ENCODE measurements at regions not wholly inside any gene's neighbourhood (a gene's known extent, or its start where the extent isn't known, plus 50 kb on each side); places are given as distances from the start of the nearest gene placed in this dataset.

GRCh38 chr5:74360535-74361210, 279.9 kb downstream of the ENC1 start:
- CTCF ChIA-PET (ENCODE audit: partially characterized antibody), result no interaction called here
- POLR2A ChIA-PET (ENCODE audit: partially characterized antibody), result no interaction called here
- H3K27me3 Mint-ChIP-seq, result peaks cover 1 to 2% of the 10 kb centered on the region in 2 donors

GRCh38 chr5:74357827-74358226, 282.7 kb downstream of the ENC1 start:
- Histone ChIP-seq H3K4me3 (ENCODE audit: low read length in 2 of 2) (no peak overlapping the region), H3K27me3 (ENCODE audit: insufficient read depth, low read length) (no peaks in the 10 kb centered on the region), H3K4me1 (ENCODE audit: insufficient read depth, low read length) (no peaks in the 10 kb centered on the region), H3K9me3 (ENCODE audit: control insufficient read depth in 1 of 2, low read length in 2 of 2) (no peaks in the 10 kb centered on the region), H3K27ac (ENCODE audit: low read depth, low read length) (no peak overlapping the region), H3K36me3 (ENCODE audit: insufficient read depth, low read length) (no peaks in the 10 kb centered on the region)
- no peaks in the 10 kb centered on the region for H3K4me1 Mint-ChIP-seq
- H3K27ac Mint-ChIP-seq, result no peak overlapping the region
- no peaks in the 10 kb centered on the region for H3K36me3 Mint-ChIP-seq
- no peaks in the 10 kb centered on the region for H3K9me3 Mint-ChIP-seq
- intact Hi-C loops (cut with micrococcal nuclease), result no loop called here
- DNase-seq, result no peak
- H3K4me3 Mint-ChIP-seq, result no peak overlapping the region
- H3K27me3 Mint-ChIP-seq, result peaks cover 0 to 1% of the 10 kb centered on the region in 2 donors
- CTCF ChIA-PET (ENCODE audit: partially characterized antibody), result interaction anchor here (1.1 kb wide), 1 partner anchor 22 kb away, joined by 4 read pairs; no protein-coding TSS in a partner anchor
- POLR2A ChIA-PET (ENCODE audit: partially characterized antibody), result no interaction called here

More at GRCh38 chr5:74360535-74361210, 279.9 kb downstream of the ENC1 start:
- Histone ChIP-seq H3K4me1 (ENCODE audit: insufficient read depth, low read length) (no peaks in the 10 kb centered on the region), H3K27ac (ENCODE audit: low read depth, low read length) (no peak overlapping the region), H3K9me3 (ENCODE audit: control insufficient read depth in 1 of 2, low read length in 2 of 2) (no peaks in the 10 kb centered on the region), H3K36me3 (ENCODE audit: insufficient read depth, low read length) (no peaks in the 10 kb centered on the region), H3K27me3 (ENCODE audit: insufficient read depth, low read length) (no peaks in the 10 kb centered on the region), H3K4me3 (ENCODE audit: low read length in 2 of 2) (no peak overlapping the region)
- Mint-ChIP-seq H3K4me1 (no peaks in the 10 kb centered on the region), H3K36me3 (no peaks in the 10 kb centered on the region), H3K27ac (no peak overlapping the region), H3K9me3 (peaks cover 0 to 2% (median 0%) of the 10 kb centered on the region in 8 donors), H3K4me3 (no peak overlapping the region)
- DNase-seq, result no peak
- intact Hi-C loops (cut with micrococcal nuclease), result no loop called here

- no peak for DNase-seq
- peaks cover 1 to 5% of the 10 kb centered on the region in 2 donors for H3K27me3 Mint-ChIP-seq
- POLR2A ChIA-PET (ENCODE audit: partially characterized antibody), result no interaction called here
- no peaks in the 10 kb centered on the region for H3K4me1 ChIP-seq (ENCODE audit: insufficient read depth, low read length)
- no peak overlapping the region for H3K4me3 Mint-ChIP-seq
- H3K4me1 Mint-ChIP-seq, result no peaks in the 10 kb centered on the region
- no peaks in the 10 kb centered on the region for H3K9me3 ChIP-seq (ENCODE audit: control insufficient read depth in 1 of 2, low read length in 2 of 2)
- no peaks in the 10 kb centered on the region for H3K36me3 Mint-ChIP-seq
- CTCF ChIA-PET (ENCODE audit: partially characterized antibody), result no interaction called here
- no peak overlapping the region for H3K4me3 ChIP-seq (ENCODE audit: low read length in 2 of 2)
- H3K27ac Mint-ChIP-seq, result no peak overlapping the region
- no peaks in the 10 kb centered on the region for H3K27me3 ChIP-seq (ENCODE audit: insufficient read depth, low read length)
- H3K36me3 ChIP-seq (ENCODE audit: insufficient read depth, low read length), result no peaks in the 10 kb centered on the region
- H3K27ac ChIP-seq (ENCODE audit: low read depth, low read length), result no peak overlapping the region
- intact Hi-C loops (cut with micrococcal nuclease), result no loop called here
- H3K9me3 Mint-ChIP-seq, result no peaks in the 10 kb centered on the region
Measured at GRCh38 chr5:74356009-74356695, 284.4 kb downstream of the ENC1 start.

GRCh38 chr5:74355041-74355824, 285.3 kb downstream of the ENC1 start:
- no peak for DNase-seq
- ChIA-PET CTCF (ENCODE audit: partially characterized antibody) (no interaction called here), POLR2A (ENCODE audit: partially characterized antibody) (no interaction called here)
- Histone ChIP-seq H3K27ac (ENCODE audit: low read depth, low read length) (no peak overlapping the region), H3K4me1 (ENCODE audit: insufficient read depth, low read length) (no peaks in the 10 kb centered on the region), H3K36me3 (ENCODE audit: insufficient read depth, low read length) (no peaks in the 10 kb centered on the region), H3K4me3 (ENCODE audit: low read length in 2 of 2) (no peak overlapping the region), H3K9me3 (ENCODE audit: control insufficient read depth in 1 of 2, low read length in 2 of 2) (no peaks in the 10 kb centered on the region), H3K27me3 (ENCODE audit: insufficient read depth, low read length) (no peaks in the 10 kb centered on the region)
- no peak overlapping the region for H3K4me3 Mint-ChIP-seq
- no peaks in the 10 kb centered on the region for H3K4me1 Mint-ChIP-seq
- peaks cover 1 to 8% of the 10 kb centered on the region in 2 donors for H3K27me3 Mint-ChIP-seq
- no peak overlapping the region for H3K27ac Mint-ChIP-seq
- H3K9me3 Mint-ChIP-seq, result no peaks in the 10 kb centered on the region
- H3K36me3 Mint-ChIP-seq, result no peaks in the 10 kb centered on the region
- intact Hi-C loops (cut with micrococcal nuclease), result no loop called here

- intact Hi-C loops (cut with micrococcal nuclease), result no loop called here
- Mint-ChIP-seq H3K27ac (no peak overlapping the region), H3K27me3 (peaks cover 3 to 25% of the 10 kb centered on the region in 2 donors), H3K9me3 (peaks cover 0 to 12% (median 3%) of the 10 kb centered on the region in 8 donors), H3K36me3 (no peaks in the 10 kb centered on the region), H3K4me3 (no peak overlapping the region), H3K4me1 (no peaks in the 10 kb centered on the region)
- Histone ChIP-seq H3K27ac (ENCODE audit: low read depth, low read length) (no peak overlapping the region), H3K4me1 (ENCODE audit: insufficient read depth, low read length) (no peaks in the 10 kb centered on the region), H3K27me3 (ENCODE audit: insufficient read depth, low read length) (no peaks in the 10 kb centered on the region), H3K9me3 (ENCODE audit: control insufficient read depth in 1 of 2, low read length in 2 of 2) (no peaks in the 10 kb centered on the region), H3K4me3 (ENCODE audit: low read length in 2 of 2) (no peak overlapping the region), H3K36me3 (ENCODE audit: insufficient read depth, low read length) (no peaks in the 10 kb centered on the region)
- POLR2A ChIA-PET (ENCODE audit: partially characterized antibody), result no interaction called here
- CTCF ChIA-PET (ENCODE audit: partially characterized antibody), result no interaction called here
- DNase-seq, result no peak
Measured at GRCh38 chr5:74352256-74352655, 288.3 kb downstream of the ENC1 start.

DNA sequence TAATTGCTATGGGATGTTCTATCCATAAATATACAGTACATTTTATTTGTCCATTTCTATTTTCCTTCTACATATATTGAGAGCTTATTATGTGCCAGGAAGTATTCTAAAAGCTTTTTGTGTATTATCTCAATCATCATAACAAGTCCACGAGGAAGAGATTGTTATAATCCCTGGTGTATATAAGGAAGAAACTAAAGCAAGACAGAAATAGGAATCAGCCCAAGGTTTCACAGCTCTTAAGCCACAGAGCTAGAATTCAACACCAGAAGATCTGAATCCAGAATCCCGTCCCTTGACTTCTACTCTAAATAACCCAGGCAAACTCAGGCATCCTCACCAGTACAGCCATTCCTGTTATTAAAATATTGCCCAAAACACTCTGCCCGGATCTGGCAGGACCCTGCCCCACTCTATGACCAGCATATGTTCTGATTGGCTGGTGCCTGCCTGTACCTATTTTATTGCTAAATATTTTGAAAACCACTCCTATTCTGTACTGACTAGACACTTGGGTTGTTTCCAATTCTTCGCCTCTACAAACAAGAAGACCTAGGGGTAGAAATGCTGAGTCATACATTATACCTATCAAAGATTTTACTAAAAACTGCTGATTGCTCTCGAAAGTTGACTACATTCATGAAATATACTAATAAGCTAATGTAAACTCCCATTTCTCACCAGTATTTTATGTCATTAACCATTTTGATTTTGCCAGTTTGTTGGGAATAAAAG, 297.4 kb downstream of the ENC1 start:
- Histone ChIP-seq H3K4me3 (ENCODE audit: low read length in 2 of 2) (no peak overlapping the region), H3K9me3 (ENCODE audit: control insufficient read depth in 1 of 2, low read length in 2 of 2) (no peaks in the 10 kb centered on the region), H3K27me3 (ENCODE audit: insufficient read depth, low read length) (no peaks in the 10 kb centered on the region), H3K36me3 (ENCODE audit: insufficient read depth, low read length) (no peaks in the 10 kb centered on the region), H3K27ac (ENCODE audit: low read depth, low read length) (no peak overlapping the region), H3K4me1 (ENCODE audit: insufficient read depth, low read length) (no peaks in the 10 kb centered on the region)
- intact Hi-C loops (cut with micrococcal nuclease), result no loop called here
- H3K4me1 Mint-ChIP-seq, result no peaks in the 10 kb centered on the region
- no peak overlapping the region for H3K27ac Mint-ChIP-seq
- no peak for DNase-seq
- no peak overlapping the region for H3K4me3 Mint-ChIP-seq
- H3K9me3 Mint-ChIP-seq, result peaks cover 0 to 7% (median 4%) of the 10 kb centered on the region in 8 donors
- POLR2A ChIA-PET (ENCODE audit: partially characterized antibody), result no interaction called here
- peaks cover 6 to 7% of the 10 kb centered on the region in 2 donors for H3K27me3 Mint-ChIP-seq
- CTCF ChIA-PET (ENCODE audit: partially characterized antibody), result no interaction called here
- H3K36me3 Mint-ChIP-seq, result no peaks in the 10 kb centered on the region

- H3K27ac ChIP-seq (ENCODE audit: low read depth, low read length), result no peak overlapping the region
- ChIA-PET CTCF (ENCODE audit: partially characterized antibody) (no interaction called here), POLR2A (ENCODE audit: partially characterized antibody) (no interaction called here)
- H3K4me1 Mint-ChIP-seq, result no peaks in the 10 kb centered on the region
- no peaks in the 10 kb centered on the region for H3K36me3 ChIP-seq (ENCODE audit: insufficient read depth, low read length)
- no peak overlapping the region for H3K27ac Mint-ChIP-seq
- H3K27me3 Mint-ChIP-seq, result peaks cover 3 to 6% of the 10 kb centered on the region in 2 donors
- no peak overlapping the region for H3K4me3 ChIP-seq (ENCODE audit: low read length in 2 of 2)
- DNase-seq, result no peak
- H3K4me3 Mint-ChIP-seq, result no peak overlapping the region
- no peaks in the 10 kb centered on the region for H3K27me3 ChIP-seq (ENCODE audit: insufficient read depth, low read length)
- H3K4me1 ChIP-seq (ENCODE audit: insufficient read depth, low read length), result no peaks in the 10 kb centered on the region
- H3K36me3 Mint-ChIP-seq, result no peaks in the 10 kb centered on the region
- H3K9me3 ChIP-seq (ENCODE audit: control insufficient read depth in 1 of 2, low read length in 2 of 2), result no peaks in the 10 kb centered on the region
- peaks cover 0 to 7% (median 0%) of the 10 kb centered on the region in 8 donors for H3K9me3 Mint-ChIP-seq
- intact Hi-C loops (cut with micrococcal nuclease), result no loop called here
Measured at GRCh38 chr5:74342182-74342581, 298.3 kb downstream of the ENC1 start.

All from CD4-positive, alpha-beta memory T cell (primary cell).